Left cardiac atrium (tissue), 4 donors: ENCODE measurements at regions not wholly inside any gene's neighbourhood (a gene's known extent, or its start where the extent isn't known, plus 50 kb on each side); places are given as distances from the start of the nearest gene placed in this dataset.
"Not testable (repeated sequence)": the region's sequence is repeated elsewhere in the genome, so short reads cannot be mapped to it uniquely, and the experiment has no call there.

ENCODE experiments used
- ATAC-seq, 2 donors: fragments of 200-7000 bp; cut with Tn5 transposase; one replicate each; pipeline ENCODE4 v1.9.1; 2020; ENCODE audit warnings: mild to moderate bottlenecking in 2 of 2, moderate library complexity in 2 of 2
- DNase-seq: peaks from one replicate; pipeline ENCODE4 v3.0.0-alpha.2; 2020
- intact Hi-C, 2 donors: fragments of 100-400 bp; cut with DNase I; formaldehyde crosslinking; loops; one replicate each; pipeline versions ENCODE4 v1.14.1 to v1.15.1; 2022 to 2023
- donor health status: DM: no; HTN: yes; CAD: no.
- donor health status: DM: no; HTN: yes; CAD: no; lungs with severe emphysema.
- donor health status: DM: yes; HTN: yes; CAD: no.
- donor health status: Dilated cardiomyopathy.

DNA sequence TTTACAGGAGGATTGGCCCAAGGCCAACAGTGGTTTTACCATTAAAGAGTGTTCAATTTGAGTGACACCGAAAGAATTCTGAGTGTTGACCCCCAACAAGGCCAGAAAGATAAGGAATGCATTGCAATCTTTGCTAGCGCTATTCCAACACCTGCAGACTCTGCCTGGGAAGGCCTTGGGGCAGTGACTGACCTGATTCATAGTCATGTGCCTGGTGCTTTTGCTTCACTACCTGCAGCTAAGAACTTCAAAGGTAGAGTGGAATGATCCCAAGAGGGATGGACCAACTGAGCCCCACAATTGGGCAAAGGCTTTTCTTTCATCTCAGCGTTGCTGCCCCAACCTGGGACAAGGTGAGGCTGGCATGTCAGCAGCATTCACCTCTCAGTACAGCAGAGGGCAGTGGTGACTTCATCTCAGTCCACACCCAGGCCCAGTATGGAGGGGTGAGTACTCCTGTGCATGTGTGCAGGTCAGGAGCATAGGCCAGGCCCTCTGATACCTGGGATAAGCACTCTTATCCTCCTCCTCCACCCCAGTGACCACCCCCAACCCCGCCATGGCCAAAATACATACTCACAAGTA, 149.6 kb upstream of the GNAO1 start:
- intact Hi-C loops: loop anchor here in 1 of 2 donors (5.0 to 10.0 kb wide), 2 partner anchors 153 to 276 kb away; partner anchors contain the start of gene GNAO1
- ATAC-seq: peak; percentile 83 to 90
- DNase-seq: peak; percentile 22

DNA sequence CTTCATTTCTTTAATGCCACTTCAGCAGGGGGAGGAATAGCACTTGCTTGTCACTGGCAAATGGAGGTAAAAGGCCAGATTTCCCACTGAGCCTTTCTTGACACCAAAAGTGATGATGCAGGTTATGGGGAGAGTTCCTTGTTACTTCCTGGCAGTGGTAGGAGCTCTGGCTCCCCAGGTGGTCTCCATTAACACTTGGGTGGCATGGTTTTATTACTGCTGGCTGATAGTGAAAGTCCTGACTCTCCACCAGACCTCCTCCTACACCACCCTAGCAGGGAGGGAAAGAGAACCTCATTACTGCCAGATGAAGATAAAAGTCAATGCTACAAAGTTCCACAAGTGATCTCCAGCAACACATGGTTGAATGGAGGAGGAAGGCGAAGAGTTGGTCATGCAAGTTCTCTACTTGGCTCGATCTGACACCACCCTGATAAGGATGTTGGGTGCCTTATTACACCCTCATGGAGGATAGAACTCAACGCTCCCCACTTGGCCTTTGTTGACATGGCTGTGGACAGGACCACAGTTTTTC, 152.7 kb upstream of the GNAO1 start:
- DNase-seq (no peak), ATAC-seq (no peak)
- intact Hi-C loops: no loop called here

GRCh38 chr16:56032072-56032471, 156.9 kb upstream of the CES5A start:
- no peak for DNase-seq
- ATAC-seq: peak; percentile 71 to 73
- intact Hi-C loops: no loop called here

- ATAC-seq: no peak
- no peak for DNase-seq
- intact Hi-C loops: no loop called here
Measured at GRCh38 chr16:56029026-56029425, 153.9 kb upstream of the CES5A start.

- DNase-seq (no peak), ATAC-seq (no peak)
- intact Hi-C loops: no loop called here
Measured at GRCh38 chr16:56022818-56023217, 147.6 kb upstream of the CES5A start.

GRCh38 chr16:56019274-56019673, 144.1 kb upstream of the CES5A start:
- no peak for DNase-seq
- intact Hi-C loops: loop anchor here in 1 of 2 donors (10.0 kb wide), 1 partner anchor 84 kb away; no protein-coding TSS in a partner anchor
- no peak for ATAC-seq

DNA sequence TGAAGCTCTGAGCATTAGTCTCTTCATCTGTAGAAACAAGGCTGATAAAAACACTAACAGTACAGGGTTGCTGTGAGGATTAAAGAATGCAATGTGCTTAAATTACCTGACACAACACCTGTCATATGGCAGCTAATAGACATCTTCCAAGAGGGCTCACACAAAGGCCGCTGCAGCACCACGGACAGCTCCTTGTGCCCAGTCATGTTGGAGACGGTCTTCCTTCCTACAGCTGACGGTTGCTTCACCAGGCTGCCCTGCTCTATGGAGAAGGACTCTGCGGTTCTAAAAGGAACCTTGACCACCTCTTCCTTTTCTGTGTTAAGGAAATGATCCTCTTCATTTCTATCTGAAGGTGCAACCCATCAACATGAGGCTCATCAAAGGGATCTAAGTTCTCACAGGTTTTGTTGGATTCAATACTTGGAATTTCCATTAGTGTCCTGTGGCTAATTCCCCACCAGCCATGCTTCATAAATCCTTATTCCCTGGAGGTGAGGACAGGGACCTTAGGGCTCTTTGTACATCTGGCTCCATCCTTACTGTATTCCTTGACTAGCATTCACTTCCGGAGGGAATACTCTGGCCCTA, 138.9 kb upstream of the CES5A start:
- peak; percentile 70 for DNase-seq
- intact Hi-C loops: loop anchor here in 1 of 2 donors (10.0 kb wide), 1 partner anchor 79 kb away; no protein-coding TSS in a partner anchor
- peak in 1 of 2 donors; percentile 39 for ATAC-seq

DNA sequence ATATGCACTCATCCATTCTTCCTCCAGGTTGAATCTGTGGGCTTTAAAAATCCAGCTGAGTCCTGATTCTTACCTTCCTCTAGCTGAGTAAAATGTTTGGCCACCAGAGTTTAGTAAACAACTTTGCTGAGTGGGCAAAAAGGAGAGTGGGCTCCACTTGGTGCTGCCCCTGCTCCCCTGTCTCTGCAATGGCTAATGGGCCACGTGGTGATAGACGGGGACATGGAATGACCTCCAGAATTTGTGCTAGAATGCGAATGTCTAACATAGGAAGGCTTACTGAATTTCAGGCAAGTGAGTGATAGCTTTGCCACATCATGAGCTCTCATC, 137.3 kb upstream of the CES5A start:
- no peak for DNase-seq
- intact Hi-C loops: loop anchor here in 1 of 2 donors (10.0 kb wide), 1 partner anchor 78 kb away; no protein-coding TSS in a partner anchor

DNA sequence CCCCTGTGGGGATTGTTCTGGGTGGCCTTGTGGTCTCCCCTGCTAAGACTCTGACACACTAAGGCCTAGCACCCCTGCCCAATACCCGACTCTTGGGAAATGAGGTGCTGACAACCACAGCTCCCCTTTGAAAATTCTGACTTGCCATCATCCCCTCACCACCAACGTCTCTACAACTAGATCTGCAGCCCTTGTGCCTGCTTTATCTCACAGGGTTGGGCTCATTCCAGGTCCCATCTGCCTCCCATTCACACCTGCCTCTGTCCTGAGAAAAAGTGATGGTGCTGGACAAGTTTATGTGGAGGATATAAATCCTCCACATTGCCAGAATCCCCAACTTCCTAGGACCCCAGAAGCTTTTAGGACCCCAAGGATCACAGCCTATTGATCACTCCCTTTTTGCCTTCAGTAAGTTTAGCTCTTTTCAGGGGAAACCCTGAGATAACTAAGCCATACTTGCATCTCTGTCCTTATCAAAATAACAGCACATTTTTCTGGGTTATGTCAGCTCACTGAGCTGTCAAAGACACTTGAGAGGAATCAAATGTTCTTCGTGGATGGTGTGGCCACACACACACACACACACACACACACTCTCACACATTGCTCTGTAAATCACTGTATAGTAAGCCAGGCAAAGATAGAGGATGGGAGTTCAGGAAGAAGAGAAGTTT, 136.8 kb upstream of the CES5A start:
- DNase-seq (peak; percentile 34), ATAC-seq (peak; percentile 84 to 86)
- intact Hi-C loops: loop anchor here in 1 of 2 donors (10.0 kb wide), 1 partner anchor 77 kb away; no protein-coding TSS in a partner anchor

More for the DNA sequence above, 137.3 kb upstream of the CES5A start:
- no peak for ATAC-seq

- no peak for ATAC-seq
- intact Hi-C loops: no loop called here
- DNase-seq: no peak
Measured at GRCh38 chr16:56005958-56006357, 130.8 kb upstream of the CES5A start.

DNA sequence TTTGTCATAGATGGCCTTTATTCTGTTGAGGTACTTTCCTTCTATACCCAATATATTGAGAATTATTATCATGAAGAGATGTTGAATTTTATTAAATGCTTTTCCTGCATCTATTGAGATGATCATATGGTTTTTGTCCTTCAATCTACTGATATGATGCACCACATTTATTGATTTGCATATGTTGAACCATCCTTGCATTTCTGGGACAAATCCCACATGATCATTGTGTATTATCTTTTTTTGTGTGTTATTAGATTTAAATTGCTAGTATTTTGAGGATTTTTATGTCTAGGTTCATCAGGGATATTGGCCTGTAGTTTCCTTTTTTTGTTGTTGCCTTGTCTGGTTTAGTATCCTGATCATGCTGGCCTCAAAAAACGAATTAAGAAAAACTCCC, 124.5 kb upstream of the CES5A start:
- DNase-seq (no peak), ATAC-seq (no peak)
- intact Hi-C loops: no loop called here

DNA sequence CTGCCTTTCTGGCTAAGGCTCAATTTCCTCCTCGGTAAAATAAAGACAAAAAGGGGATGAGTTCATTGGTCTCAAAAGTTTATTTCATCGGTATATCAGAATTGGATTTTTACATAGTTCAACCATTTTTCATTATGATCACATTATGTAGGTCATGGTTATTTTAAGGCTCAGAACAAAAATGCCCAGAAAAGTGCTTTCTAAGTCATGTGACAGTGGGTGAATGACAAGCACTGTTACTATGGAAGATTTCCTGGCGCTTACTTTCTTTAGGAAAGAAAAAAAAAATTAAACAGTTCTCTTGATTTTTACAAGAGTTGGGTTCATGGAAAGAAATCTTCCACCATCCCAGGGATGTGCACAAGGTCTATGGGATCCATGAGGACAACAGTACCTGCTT, 117.9 kb upstream of the CES5A start:
- intact Hi-C loops: no loop called here
- DNase-seq (no peak), ATAC-seq (no peak)

DNA sequence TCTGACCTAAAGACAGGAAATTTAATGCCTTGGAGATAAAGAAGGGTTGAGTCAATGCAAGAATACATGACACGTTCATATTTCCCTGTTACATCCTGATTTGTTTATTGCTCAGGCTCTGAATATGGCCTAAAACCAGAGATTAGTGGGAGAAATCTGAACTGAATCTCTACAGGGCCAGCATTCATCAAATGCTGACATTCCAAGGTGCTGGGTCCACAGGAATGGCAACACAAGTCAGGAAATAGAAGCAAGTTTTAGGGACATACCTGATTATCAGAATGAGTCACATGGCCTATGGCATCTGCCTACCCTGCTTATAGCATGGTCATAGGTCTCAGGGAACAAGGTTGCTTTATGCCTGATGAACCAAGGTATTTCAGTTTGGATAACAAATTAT, 117.4 kb upstream of the CES5A start:
- ATAC-seq: no peak
- intact Hi-C loops: no loop called here
- no peak for DNase-seq

- ATAC-seq: no peak
- DNase-seq: no peak
- intact Hi-C loops: no loop called here
Measured at GRCh38 chr16:55991843-55992242, 116.7 kb upstream of the CES5A start.

- no peak for DNase-seq
- no peak for ATAC-seq
- intact Hi-C loops: no loop called here
Measured at GRCh38 chr16:55989569-55989907, 114.4 kb upstream of the CES5A start.

GRCh38 chr16:55988850-55989568, 113.8 kb upstream of the CES5A start:
- DNase-seq, intact Hi-C loops, ATAC-seq: not testable (repeated sequence)

DNA sequence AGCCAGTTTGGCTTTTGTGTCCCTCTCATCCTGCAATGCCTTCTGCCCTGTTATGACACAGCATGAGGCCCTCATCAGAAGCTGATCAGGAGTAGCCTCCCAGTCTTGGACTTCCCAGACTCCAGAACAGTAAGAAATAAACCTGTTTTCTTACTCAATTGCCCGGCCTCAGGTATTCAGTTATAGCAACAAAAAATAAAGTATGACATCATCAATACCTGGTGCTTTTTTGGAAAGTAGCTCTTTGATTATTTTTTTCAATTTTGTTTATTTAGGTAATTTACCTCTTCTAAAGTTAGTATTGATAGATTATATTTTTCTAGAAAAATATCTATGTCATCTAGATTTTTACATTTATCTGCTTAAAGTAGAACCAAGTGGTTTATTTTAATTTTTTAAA, 112.8 kb upstream of the CES5A start:
- DNase-seq: no peak
- ATAC-seq: no peak
- intact Hi-C loops: no loop called here

- ATAC-seq: no peak
- DNase-seq: no peak
- intact Hi-C loops: no loop called here
Measured at GRCh38 chr16:55982597-55982996, 107.4 kb upstream of the CES5A start.

- ATAC-seq (no peak), DNase-seq (no peak)
- intact Hi-C loops: no loop called here
Measured at GRCh38 chr16:55981557-55981956, 106.4 kb upstream of the CES5A start.

DNA sequence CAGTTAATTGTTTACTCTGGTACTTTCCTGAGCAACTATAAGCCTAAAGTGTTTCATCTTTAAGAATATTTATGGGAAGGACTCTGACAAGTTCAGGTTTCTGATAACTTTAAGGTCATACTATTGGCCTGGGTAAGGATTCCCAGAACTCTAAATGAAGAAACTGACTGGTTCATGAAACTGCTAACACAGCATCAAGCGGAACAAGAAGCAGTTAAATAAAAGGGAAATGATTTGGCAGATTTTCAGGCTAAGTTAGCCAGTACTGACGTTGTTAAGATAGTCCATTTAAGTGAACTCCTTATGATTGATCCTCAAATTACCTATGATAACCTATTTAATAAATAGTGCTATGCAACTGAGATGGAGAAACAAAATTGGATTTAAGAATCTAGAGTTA, 101.6 kb upstream of the CES5A start:
- intact Hi-C loops: no loop called here
- DNase-seq (no peak), ATAC-seq (no peak)
